GM19023 (cell line): ENCODE measurements at regions not wholly inside any gene's neighbourhood (a gene's known extent, or its start where the extent isn't known, plus 50 kb on each side); places are given as distances from the start of the nearest gene placed in this dataset.

Experiments used
- ATAC-seq: cut with Tn5 transposase; IDR thresholded peaks from one replicate; pipeline ENCODE4 v1.9.1; 2021; ENCODE audit warnings: mild to moderate bottlenecking, moderate library complexity; ENCODE audit not compliant: unreplicated experiment

DNA sequence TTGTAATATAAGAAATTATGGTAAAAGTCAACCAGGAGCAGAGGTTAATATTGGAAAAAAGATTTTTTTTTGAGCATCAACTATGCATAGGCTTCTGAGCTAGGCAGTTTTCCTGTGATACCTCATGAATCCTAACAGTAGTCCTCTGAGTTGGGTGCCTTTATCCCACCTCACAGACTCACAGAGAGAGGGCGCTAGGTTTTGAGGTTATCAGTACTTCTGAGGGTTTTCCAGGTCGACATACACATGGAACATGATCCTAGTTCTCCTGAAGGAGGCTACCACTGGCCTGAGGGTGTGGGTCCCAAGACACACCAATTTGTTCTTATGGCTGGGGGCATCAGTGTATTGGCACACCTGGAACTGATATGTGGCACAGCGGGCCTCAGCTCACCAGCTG is 358.8 kb upstream of the JAG1 start:
- ATAC-seq: no peak

DNA sequence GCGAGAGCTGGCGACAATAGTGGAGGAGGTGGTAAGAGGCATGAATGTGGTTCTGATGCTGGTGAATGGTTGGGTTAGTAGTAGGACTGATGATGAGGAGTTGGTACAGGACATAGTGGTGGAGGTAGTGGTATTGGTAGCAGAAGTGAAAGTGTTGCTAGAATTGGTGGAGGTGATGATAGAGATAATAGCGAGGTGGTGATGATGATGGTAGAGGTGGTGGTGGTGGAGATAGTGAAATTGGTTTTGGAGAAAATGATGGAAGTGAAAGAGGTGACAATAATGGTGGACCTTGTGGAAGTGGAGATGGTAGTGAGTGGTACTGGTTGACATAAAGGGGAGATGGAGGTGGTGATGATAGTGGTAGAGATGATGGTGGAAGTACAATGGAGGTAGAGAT is 360.2 kb upstream of the JAG1 start:
- no peak for ATAC-seq

DNA sequence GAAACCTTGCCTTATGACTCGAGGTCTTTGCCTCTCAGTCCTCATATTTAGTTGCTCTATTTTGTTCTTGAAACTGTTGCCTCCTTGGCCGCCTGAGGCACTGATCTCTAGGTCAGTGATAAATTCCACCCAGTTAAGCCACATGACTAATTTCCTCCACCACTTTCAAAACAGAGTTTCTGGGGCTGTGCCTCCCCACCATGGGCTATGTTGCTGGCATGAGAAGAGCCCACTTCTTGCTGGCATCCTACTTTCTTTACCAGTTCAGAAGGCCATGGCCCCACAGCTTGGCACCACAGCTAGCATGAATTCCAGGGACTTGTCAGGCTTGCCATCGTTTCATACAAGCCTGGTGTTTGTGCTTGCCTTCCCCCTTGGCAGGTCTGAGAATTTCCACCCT is 361.4 kb upstream of the JAG1 start:
- ATAC-seq: no peak

DNA sequence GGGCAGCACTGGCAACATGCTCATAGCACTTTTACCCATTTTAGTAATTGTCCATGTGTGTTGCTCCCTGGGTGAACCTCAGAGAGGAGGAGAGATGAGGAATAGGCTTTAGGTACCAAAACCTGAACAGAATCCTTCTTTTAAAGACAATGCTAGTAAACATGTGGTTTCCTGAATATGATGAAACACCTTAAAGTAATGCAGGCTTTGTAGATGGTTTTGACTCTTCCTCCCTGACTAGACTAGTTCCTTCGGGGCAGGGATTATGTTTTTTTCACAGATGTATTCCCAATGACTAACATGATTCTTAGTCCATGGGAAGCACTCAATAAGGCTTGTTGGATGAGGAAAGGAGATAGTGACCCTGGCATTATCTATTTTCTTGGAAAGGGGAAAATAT is 367.6 kb upstream of the JAG1 start:
- ATAC-seq: no peak

DNA sequence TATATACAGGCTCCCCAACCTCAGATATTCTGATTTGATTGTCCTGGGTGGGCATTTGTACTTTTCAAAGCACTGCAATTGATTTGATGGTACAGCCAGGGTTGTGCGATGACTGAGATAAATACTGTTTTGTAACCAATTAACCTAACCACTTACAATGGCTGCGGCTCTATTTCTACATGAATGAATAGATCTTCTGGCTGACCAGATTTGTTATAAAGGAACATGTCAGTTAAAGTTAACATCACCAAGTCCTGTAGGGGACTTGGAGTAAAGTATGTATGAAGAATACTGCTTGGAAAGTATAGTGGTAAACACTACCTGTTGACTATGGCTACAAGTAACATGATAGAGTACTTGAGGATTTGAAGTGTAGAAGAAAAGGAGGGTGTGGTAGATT is 369.2 kb upstream of the JAG1 start:
- no peak for ATAC-seq

DNA sequence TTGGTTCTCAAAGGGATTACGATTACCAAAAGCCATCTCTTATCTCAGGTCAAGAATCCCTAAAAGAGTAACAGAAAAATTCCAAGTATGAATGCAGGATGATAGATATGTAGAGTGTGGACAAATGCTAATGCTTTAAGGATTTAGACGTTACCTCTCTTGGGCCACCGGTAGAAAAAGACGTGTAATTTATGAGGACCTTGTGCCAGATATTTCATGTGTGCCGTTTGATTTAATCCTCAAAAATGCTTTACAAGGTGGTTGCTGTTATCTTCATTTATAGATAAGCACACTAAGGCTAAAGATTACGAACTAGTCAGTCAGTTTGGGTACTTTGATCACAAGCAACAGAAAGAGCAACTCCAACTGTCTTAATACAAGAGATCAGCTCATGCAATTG is 370.8 kb upstream of the JAG1 start:
- ATAC-seq: no peak

DNA sequence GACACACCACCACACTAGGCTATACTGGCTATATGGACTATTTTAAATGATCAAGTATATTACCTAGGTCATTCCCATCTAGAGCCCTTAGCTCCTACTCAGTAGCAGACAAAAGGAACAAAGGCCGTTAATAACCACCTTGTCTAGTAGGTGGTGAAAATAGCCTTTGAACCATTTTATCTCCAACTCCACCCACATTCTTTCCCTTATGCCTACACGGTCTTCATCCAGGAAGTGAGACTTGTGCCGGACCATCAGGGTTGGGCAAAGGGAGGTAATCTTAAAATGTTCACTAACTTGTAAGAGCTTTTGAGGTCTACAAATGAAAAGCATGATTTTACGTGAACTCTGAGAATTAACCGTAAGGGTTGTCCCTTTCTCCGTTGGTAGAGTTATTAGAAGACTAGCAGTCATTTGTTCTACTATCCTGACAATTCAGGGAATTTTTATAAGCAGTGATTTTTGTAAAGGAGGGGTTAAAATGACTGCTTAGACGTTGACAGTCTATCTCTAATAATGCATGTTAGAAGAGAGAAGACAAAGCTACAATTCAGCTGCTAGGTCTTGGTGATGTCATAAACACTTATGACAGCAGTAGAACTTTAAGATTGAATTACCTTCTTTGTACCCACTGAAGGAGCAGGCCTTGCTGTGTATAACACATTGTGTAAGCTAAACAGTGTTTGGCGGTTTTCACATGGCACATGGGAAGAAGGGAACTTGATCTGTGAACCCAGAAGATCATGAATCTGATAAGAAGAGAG is 371.8 kb upstream of the JAG1 start:
- no peak for ATAC-seq

DNA sequence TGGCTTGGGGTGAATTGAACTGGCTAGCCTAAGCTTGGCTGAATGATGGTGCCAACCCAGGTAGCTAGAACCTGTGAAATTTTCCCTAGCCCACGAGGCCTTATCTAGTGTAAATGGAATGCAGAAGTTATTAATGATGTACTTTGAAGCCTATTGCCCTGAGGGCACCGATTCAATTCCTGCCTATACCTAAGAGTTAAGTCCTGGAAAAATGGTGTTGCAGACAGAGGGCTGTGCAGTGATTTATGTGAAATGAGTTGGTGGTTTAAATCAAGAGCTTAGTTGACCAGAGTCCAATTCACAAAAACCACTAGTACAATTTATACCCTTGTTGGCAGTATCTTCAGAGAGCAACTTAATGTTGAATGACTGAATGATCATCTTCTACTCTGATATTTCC is 373.8 kb upstream of the JAG1 start:
- ATAC-seq: no peak

DNA sequence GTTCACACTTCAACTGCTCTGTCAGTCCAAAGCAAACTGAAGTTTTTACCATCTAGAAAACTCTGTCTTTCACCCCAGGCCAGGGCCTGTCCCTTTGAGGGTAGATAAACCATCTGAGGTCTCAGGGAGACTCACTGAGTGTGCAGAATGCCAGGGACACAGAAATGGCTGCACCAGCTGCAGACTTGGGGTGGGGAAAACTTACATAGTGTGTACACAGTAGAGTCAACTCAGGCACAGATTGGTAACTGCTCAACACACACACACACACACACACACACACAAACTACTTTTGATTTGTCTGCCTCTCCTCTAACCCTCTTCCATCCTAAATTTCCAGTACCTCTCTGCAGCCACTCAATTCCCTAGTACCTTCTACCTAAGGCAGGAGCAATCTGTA is 374.9 kb upstream of the JAG1 start:
- no peak for ATAC-seq

DNA sequence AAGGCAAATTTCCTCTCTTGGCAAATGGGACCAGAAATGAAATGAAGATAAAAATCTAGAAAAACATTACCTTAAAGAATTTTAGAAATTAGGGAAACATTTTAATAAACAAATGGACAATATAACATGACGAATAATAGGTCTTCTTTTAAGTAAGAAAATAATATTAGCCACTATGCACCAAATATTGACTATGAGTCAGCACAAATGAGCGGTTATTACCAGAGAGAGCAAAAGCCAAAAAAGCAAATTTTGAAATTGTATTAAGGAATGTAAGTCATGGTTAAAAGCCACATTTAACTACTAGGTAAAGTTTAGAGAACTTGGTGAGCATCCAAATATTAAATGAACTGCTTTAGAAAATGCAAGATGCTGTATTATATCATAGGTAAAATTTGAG is 376.6 kb upstream of the JAG1 start:
- ATAC-seq: no peak

DNA sequence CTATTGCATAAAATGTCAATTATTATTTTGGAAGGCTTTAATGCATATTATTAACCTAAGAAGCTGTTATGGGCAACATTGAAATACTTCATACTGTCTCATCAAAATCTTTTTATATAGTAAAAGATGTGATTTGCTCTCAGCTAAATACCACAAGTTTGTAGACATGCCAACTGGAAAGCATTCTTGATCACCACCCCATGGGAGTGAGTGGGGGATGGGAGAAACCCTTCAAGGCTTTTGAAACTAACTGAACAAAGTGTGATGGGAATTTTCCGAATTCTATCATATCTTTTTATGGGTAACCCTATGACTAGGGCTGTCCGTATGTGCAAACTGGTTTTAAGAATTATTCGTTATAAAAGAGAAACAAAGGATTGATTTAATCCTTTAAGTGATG is 377.3 kb upstream of the JAG1 start:
- ATAC-seq: no peak

DNA sequence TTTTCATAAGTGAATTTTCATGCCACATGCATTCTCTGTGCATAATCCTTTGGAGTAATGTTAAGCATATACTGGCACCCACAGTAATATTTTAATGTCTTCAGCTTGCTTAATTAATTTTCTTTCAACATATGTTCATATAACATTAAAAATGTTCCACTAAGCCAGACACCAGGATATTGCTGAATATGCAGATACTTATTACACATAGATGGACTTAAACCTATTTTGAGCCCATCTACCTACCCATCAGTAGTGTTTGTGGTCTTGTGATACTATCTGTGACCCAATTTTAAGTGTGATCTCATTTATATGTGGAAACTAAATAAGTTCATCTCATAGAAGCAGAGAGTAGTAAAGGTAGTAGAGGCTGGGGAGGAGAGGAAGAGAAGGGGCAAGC is 379.5 kb upstream of the JAG1 start:
- no peak for ATAC-seq

DNA sequence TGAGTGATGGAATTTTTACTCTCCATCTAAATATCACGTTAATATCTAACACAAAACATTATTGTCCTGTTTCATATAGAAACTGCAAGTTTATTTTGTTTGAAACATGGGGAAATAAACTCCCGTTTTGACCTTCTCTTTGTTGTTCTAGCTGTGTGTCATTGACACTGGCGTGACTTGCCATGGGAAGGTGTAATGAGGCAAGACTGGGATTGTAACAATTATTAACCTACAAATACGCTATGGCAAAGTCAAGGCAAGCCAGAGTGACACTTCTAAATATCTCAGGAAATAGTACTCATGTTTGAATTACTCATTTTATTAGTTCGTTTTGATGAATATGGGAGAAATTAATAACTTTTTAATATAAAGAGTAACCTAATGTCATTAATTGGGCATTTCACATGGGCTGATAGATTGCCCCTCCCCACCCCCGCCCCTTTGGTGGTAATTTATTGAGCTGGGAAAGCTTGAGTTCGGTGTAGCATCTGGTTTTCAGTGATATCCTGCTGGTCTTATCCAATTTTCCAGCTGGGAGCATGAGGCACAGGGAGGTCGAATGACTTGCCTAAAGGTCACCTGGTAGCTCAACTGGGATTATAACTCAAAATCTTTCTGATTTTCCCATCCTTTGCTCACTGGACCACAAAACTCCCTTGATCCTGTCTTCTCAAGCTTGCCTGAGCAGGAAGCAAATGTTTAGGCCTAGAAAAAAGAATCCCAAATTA is 380.6 kb upstream of the JAG1 start:
- no peak for ATAC-seq

DNA sequence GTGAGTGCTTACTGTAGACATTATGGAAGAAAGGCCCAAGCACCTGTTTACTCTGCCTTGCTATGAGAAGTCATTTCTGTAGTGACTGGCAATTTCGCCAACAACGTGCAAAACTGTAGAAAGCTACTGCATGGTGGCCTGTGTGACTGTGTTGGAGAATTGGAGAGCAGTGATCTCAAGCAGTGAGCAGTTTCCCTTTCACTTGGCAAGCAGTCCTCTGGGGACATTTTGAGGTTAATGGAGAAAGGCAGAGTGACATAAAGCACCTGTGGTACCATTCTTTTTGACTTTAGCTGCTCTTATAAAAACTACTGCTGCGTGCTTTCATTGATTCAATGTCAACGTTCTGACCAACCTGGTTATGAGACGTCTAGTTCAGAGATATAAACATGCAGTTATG is 382.6 kb upstream of the JAG1 start:
- ATAC-seq: no peak

DNA sequence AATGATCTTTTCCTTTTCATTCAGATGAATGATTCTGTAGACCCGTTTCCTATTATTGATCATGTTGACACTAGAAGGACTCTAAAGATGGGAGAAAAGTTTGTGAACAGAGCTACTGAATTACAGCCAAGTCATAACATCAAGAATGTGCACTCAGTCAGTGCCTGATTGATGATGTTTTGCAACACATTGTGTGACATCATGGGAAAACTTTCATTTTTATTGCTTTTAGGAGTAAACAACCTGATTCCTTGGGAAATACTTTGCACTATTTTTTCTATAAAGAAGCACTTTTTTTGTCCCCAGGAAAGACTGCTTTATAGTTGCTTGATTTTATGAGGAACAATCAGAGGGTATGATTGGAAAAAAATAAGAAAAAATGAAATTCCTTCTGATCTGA is 383.8 kb upstream of the JAG1 start:
- ATAC-seq: no peak

DNA sequence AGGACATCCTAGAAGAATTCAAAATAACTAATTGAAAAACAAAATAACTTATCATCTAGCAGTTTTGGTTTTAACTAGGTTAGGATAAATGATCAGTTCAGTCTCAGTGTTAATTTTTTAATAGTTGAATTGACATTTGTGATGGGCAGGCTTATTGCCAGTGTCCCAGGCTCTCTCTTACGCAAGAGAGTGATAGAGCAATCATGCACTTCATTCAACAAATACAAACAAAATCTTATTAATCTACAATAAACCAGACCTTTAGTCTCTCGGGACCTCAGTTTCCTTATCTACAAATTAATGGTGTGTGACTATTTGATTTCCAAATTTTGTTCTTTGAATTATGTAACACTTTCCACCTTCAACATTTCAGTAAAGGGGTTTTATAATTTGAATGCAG is 385.9 kb upstream of the JAG1 start:
- ATAC-seq: no peak

DNA sequence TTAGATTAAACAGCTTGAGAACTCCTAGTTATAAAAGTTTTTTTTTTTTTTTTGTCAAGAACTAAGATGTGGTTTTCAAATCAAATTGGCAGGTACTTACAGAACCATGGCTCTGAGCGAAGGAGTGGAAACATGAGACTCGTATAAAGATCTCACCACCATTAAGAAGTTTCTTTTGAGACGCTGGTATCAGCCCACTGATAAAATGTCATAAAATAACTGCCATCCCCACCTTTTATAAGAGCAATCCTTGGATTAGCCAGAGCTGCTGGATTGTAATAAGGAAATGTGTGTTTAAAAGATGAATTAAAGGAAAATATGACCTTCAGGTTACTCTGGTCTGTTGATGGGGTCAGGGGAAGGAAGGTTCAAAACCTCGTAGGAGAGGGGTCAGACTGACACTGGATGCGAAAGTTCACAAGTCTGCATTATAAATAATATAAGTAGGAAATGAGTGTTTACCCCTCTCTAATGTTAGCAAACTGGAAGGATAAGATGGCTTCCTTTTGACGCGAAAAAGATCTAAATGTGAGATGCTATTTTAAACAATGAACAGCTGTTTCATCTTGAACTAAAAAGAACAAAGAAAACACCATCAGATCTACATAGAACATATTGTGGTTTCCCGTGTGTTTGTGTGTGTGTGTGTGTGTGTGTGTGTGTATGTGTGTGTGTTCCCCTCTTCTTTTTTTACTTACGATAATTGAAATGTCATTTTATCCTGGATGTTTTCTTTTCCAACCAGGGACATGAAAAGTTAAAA is 386.8 kb upstream of the JAG1 start:
- ATAC-seq: no peak

DNA sequence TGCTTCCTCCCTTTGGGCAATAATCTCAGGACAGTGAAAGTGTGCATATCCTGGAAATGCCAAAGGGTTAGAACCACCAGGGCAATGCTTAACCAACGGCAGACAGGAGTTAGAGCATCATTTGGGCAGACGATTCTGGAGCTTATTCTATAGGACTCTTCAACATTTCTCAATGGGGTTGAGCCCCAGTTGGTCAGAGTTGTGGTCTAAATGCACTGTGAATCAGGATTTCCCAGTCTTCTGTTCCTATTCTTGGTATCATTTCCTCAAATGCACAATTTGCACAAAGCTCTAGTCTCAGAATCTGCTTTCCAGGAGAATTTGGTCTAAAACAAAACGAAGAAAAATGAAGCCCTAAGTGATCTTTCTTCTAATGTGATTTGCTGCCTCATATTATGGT is 389.6 kb upstream of the JAG1 start:
- ATAC-seq: no peak

DNA sequence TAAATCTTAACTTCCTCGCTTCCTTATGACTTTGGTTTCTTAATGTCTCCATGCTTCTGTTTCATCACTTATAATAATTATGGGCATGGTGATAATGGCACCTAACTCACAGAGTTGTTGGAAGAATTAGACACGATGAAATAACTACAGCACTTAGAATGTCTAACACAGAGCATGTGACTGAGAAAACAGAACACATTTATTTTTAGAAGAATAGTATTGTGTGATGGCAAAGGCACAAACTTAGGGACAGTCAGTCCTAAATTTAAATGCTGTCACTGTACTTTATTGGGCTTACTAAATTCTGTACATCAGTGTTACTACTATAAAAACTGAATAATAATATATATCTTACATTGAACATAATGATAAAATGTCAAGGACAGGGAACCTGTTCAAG is 391.1 kb upstream of the JAG1 start:
- no peak for ATAC-seq

DNA sequence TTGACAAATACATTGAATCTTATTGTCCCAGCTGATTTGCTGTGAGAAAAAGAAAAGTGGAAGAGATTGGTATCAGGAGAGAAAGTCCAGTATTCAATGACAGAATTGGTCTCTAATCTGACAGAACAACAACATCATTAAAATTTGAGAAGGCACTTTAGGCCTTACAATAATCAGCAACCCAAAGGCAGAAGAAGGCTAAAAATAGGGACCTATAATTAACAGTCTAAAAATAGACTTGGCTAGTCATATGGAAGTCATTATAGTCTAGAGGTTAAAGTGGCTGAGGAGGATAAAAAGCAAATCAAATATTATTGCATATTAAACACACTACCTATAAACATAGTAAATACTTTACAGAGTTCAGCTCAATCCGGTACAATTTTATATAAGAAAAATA is 393.6 kb upstream of the JAG1 start:
- no peak for ATAC-seq

DNA sequence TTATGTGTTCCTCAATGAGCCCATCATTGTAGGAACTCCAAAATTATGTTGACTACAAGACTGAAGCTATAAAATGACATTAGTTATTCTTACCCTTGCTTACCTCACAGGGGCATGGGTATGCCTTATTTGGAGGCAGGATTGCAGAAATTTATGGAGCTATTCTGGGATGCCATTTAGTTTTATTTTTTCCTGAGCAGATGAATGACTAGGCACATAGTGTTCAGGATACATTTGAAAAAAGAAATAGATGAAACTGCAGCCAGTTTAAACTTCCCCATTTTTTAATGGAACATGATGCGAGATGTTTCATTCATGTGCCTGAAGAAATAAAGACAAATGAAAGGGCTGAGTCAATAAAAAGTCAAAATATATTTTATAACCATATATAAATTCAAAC is 399.2 kb upstream of the JAG1 start:
- ATAC-seq: no peak
